Stomach (tissue), 8 donors: ENCODE measurements at regions not wholly inside any gene's neighbourhood (a gene's known extent, or its start where the extent isn't known, plus 50 kb on each side); places are given as distances from the start of the nearest gene placed in this dataset.
A peak's percentile ranks its signal among the peaks of the same experiment; 100 is the strongest.

Source experiments
- DNase-seq, 2 donors: peaks; one replicate each; pipeline versions ENCODE4 v3.0.0 to v3.0.0-alpha.2; 2013 to 2019
- H3K27ac ChIP-seq, 5 donors: fragments of 200-600 bp in 4 of 5; sonication (generic) in 4 of 5; one replicate each; pipeline ENCODE4 v1.5.1; 2013 to 2019; ENCODE audit warnings: mild to moderate bottlenecking in 1 of 5, moderate library complexity in 1 of 5
- H3K27me3 ChIP-seq, 3 donors: fragments of 200-600 bp; sonication (generic); one replicate each; pipeline ENCODE4 v1.5.1; 2017 to 2019; ENCODE audit warnings: mixed run types in 1 of 3
- H3K36me3 ChIP-seq, 4 donors: fragments of 200-600 bp; sonication (generic); 1 replicate in 3 of 4; 2 replicates in 1 of 4; pipeline ENCODE4 v1.5.1; 2016 to 2019
- H3K4me1 ChIP-seq, 4 donors: fragments of 200-600 bp; sonication (generic); one replicate each; pipeline ENCODE4 v1.5.1; 2016 to 2019
- H3K4me3 ChIP-seq, 4 donors: fragments of 200-600 bp; sonication (generic) in 3 of 4; one replicate each; pipeline ENCODE4 v1.5.1; 2016 to 2019; ENCODE audit warnings: mild to moderate bottlenecking in 1 of 4
- H3K9me3 ChIP-seq, 4 donors: fragments of 200-600 bp; sonication (generic); one replicate each; pipeline ENCODE4 v1.5.1; 2016 to 2019
- CTCF ChIP-seq, 7 experiments: fragments of 450-650 bp in 4 of 7; fragments of 200-600 bp in 3 of 7; sonication (generic) in 3 of 7; IDR thresholded peaks; one replicate each; pipeline ENCODE4 v1.5.1; 2016 to 2019; ENCODE audit warnings: antibody characterized with exemption in 7 of 7, control low read depth in 2 of 7, mild to moderate bottlenecking in 1 of 7
- EP300 ChIP-seq: sonication (generic); formaldehyde crosslinking; IDR thresholded peaks from one replicate; pipeline ENCODE4 v1.6.1; 2017; ENCODE audit warnings: antibody characterized with exemption
- POLR2A ChIP-seq, 4 donors: fragments of 450-650 bp; IDR thresholded peaks; one replicate each; pipeline ENCODE4 v1.6.1; 2016; ENCODE audit warnings: antibody characterized with exemption in 4 of 4, control low read depth in 2 of 4, mild to moderate bottlenecking in 1 of 4, moderate library complexity in 1 of 4
- POLR2AphosphoS5 ChIP-seq, 3 donors: sonication (generic); formaldehyde crosslinking; IDR thresholded peaks; one replicate each; pipeline ENCODE4 v1.6.1; 2016; ENCODE audit warnings: antibody characterized with exemption in 3 of 3
- WGBS, 5 donors: extraction: QIAGEN DNeasy Blood & Tissue Kit in 3 of 5; methylation state at CpG; one replicate each; pipeline versions ENCODE4 v1.1.5 to v1.1.7; 2013 to 2018; 5-methylcytosine and 5-hydroxymethylcytosine counted together
- intact Hi-C: fragments of 100-400 bp; cut with DNase I; formaldehyde crosslinking; loops from one replicate; pipeline ENCODE4 v1.15.1; 2023; ENCODE audit warnings: low total_unique reads
- donor health status: healthy with polysubstance abuse.
- donor health status: Bipolar disorder and iron deficiency.
- donor health status: healthy.

- H3K4me3 ChIP-seq = no peak overlapping the region
- H3K9me3 ChIP-seq = no peaks in the 10 kb centered on the region
- no peaks in the 10 kb centered on the region for H3K4me1 ChIP-seq
- WGBS, 5 donors = 74 to 86% (median 81%) methylated on average over 2 of the region's 2 CpGs
- H3K27ac ChIP-seq = no peak overlapping the region
- no peak for DNase-seq
- H3K27me3 ChIP-seq = no peaks in the 10 kb centered on the region
- intact Hi-C loops = no loop called here
- H3K36me3 ChIP-seq = no peaks in the 10 kb centered on the region
- TF ChIP-seq EP300 = no peak
- no peak for TF ChIP-seq CTCF (IDR thresholded peaks at IDR 0.05)
- no peak for TF ChIP-seq POLR2A (IDR thresholded peaks at IDR 0.05)
- TF ChIP-seq POLR2AphosphoS5 (IDR thresholded peaks at IDR 0.05) = no peak
These were observed 383.3 kb upstream of the RPS23 start for GRCh38 chr5:82661462-82661861.

GRCh38 chr5:82659115-82659514 is 381.0 kb upstream of the RPS23 start:
- no peaks in the 10 kb centered on the region for H3K9me3 ChIP-seq
- H3K4me1 ChIP-seq = no peaks in the 10 kb centered on the region
- DNase-seq = no peak
- H3K27ac ChIP-seq = no peak overlapping the region
- TF ChIP-seq CTCF (IDR thresholded peaks at IDR 0.05) (no peak), POLR2A (IDR thresholded peaks at IDR 0.05) (no peak), POLR2AphosphoS5 (IDR thresholded peaks at IDR 0.05) (no peak), EP300 (no peak)
- intact Hi-C loops = no loop called here
- no peak overlapping the region for H3K4me3 ChIP-seq
- H3K36me3 ChIP-seq = no peaks in the 10 kb centered on the region
- H3K27me3 ChIP-seq = no peaks in the 10 kb centered on the region
- 48 to 62% (median 52%) methylated on average over 2 of the region's 2 CpGs for WGBS, 5 donors

- intact Hi-C loops = no loop called here
- Histone ChIP-seq H3K27me3 (no peaks in the 10 kb centered on the region), H3K27ac (no peak overlapping the region), H3K9me3 (no peaks in the 10 kb centered on the region), H3K4me3 (no peak overlapping the region), H3K4me1 (no peaks in the 10 kb centered on the region), H3K36me3 (no peaks in the 10 kb centered on the region)
- TF ChIP-seq EP300 (no peak), POLR2A (IDR thresholded peaks at IDR 0.05) (no peak), CTCF (IDR thresholded peaks at IDR 0.05) (no peak), POLR2AphosphoS5 (IDR thresholded peaks at IDR 0.05) (no peak)
- DNase-seq = no peak
- 53 to 73% (median 67%) methylated on average over 5 of the region's 5 CpGs for WGBS, 5 donors
These were observed 379.0 kb upstream of the RPS23 start for GRCh38 chr5:82657033-82657699.

- WGBS, 5 donors = 38 to 58% (median 46%) methylated on average over 2 of the region's 2 CpGs
- H3K4me1 ChIP-seq = no peaks in the 10 kb centered on the region
- intact Hi-C loops = no loop called here
These were observed 378.2 kb upstream of the RPS23 start for GRCh38 chr5:82656341-82656761.

More at GRCh38 chr5:82656341-82656761, 378.2 kb upstream of the RPS23 start:
- Histone ChIP-seq H3K9me3 (no peaks in the 10 kb centered on the region), H3K27ac (no peak overlapping the region), H3K36me3 (no peaks in the 10 kb centered on the region), H3K27me3 (no peaks in the 10 kb centered on the region), H3K4me3 (no peak overlapping the region)
- DNase-seq = peak in 1 of 2 donors; percentile 35
- TF ChIP-seq POLR2AphosphoS5 (IDR thresholded peaks at IDR 0.05) (no peak), POLR2A (IDR thresholded peaks at IDR 0.05) (no peak), EP300 (no peak), CTCF (IDR thresholded peaks at IDR 0.05) (no peak)
